PC-3 (cell line): ENCODE measurements at regions not wholly inside any gene's neighbourhood (a gene's known extent, or its start where the extent isn't known, plus 50 kb on each side); places are given as distances from the start of the nearest gene placed in this dataset.

Experiments used
- CTCF ChIP-seq: fragments of 300-600 bp; sonication (generic); conservative IDR thresholded peaks from 2 replicates; pipeline ENCODE4 v1.5.1; 2017; ENCODE audit warnings: antibody characterized with exemption, low read depth, mild to moderate bottlenecking, low read length
- EZH2phosphoT487 ChIP-seq: fragments of 300-600 bp; sonication (generic); IDR thresholded peaks from 2 replicates; pipeline ENCODE4 v1.6.1; 2018; ENCODE audit warnings: mild to moderate bottlenecking, antibody characterized with exemption, low read length, borderline replicate concordance

- TF ChIP-seq CTCF: no peak
- no peak for TF ChIP-seq EZH2phosphoT487
Observed at GRCh38 chr3:148534089-148534988, 163.4 kb upstream of the AGTR1 start.
